MV-4-11 (cell line): ENCODE measurements at regions not wholly inside any gene's neighbourhood (a gene's known extent, or its start where the extent isn't known, plus 50 kb on each side); places are given as distances from the start of the nearest gene placed in this dataset.

Source experiments
- DNase-seq: peaks from one replicate; lab custom pipeline; 2025; lab: John Stamatoyannopoulos, UW

DNA sequence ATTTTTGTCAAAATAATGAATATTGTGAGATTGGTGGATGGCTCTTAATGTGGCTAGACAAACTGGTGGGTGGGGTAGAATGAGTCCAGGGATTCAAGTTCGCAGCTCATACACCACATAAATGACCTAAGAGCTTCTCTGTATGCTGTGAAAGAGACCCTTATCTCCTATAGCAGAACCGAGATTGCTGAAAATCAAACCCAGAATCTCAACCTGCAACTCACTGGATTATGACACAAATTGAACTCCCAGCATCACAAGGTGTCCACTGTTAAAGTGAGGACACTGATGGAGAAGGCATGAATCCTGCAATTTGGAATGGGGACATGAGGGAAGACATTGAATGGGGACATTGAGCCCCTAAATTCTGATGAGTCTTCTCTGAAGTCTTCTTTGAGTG, 51.3 kb upstream of the CNKSR3 start:
- DNase-seq, result no peak

DNA sequence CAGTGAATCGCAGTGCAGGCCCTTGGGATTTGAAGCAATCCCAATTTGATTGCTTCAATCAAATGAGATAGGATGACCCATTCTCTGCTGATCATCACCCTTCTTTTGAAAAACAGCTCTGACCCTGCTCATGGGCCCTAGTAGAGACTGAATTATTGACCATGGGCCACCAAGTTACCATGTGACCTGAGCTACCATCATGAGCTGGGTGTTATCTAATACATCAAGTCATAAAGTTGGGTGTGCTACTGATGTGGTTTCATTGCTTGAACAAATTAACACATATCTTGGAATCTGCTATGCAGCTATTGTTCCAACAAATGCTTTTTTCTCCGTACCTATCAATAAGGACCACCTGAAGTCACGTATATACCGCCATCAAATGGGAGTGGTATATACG, 54.8 kb upstream of the CNKSR3 start:
- no peak for DNase-seq

DNA sequence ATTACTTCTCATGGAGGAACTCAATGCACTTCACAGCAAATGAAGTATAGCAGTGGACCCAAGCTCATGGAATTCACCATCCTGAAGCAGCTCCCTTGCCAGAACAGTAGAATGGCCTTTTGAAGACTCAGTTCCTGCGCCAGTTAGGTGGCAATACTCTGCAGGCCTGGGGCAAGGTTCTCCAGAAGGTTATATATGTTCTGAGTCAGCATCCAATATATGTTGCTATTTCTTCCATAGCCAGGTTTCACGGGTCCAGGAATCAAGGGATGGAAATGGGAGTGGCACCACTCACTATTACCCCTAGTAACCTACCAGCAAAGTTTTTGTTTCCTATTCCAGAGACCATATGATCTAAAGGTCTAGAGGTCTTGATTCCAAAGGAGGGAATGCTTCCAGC, 56.4 kb upstream of the CNKSR3 start:
- no peak for DNase-seq

DNA sequence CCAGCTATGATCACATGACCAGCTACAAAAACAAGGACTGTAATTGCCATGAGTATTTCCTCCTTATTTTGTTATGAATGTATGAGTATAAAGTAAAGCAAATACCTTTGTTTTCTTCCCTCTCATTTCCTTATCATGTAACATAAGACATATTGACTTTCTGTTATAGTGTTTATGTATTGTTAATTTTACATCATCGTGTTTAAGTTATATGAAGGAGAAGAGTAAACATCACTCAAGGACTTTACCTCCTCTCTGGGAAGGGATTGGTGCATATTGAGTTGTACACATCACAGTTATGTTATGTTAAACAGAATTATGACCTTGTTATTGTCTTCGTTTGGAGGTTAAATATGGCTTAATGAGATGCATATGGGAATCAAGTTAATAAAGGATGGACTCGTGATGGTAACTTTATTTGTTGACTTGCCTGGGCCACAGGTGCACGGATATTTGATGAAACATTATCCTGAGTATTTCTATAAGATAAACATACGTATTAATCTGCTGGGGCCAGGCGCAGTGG, 57.3 kb upstream of the CNKSR3 start:
- DNase-seq, result no peak

DNA sequence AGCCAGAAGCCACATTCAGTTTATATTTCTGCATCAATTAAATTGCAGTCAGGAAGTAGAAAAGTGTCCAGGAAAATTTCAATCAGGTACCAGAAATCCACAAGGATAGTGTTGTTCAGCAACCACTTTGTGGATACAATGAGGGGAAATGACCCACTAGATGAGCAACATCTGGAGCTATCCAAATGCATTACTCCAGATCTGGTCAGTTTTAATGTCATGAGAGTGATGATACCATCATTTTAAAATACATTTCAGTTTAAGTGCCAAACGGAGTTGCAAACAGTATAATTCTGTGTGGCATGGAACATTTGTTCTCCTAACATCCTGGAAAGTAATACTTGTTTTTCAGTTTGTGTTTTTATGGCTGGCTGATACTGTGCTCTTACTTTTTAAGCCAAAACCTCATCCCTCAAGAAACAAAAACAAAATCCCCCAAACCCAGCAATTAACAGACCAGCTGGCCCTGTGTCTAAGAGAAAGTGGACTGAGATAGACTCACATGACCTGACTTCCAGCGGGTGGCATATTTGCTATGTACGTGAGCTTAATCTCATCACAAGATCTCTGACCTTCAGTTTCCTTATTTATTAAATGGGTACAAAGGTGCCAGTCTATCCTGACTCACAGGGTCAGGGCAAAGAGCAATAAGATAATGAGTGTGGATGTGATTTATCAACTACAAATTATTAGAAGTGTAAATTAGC, 58.8 kb upstream of the CNKSR3 start:
- no peak for DNase-seq

DNA sequence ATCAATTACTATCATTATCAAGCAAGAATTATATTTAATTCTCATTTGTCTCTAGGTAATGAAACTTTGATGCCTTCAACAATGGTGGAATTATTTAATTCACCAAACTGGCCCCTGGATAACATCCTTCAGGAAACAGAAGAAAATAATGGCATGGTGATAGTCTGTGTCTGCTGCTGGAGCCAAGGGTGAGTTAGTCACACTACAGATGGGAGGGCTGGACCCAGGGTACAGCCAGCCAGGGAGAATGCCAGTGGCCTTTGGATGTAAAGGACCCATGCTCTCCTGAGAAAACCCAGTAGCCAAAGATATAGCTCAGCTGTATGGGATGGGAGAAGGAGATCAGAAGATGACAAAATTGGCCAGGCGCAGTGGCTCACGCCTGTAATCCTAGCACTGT, 60.0 kb upstream of the CNKSR3 start:
- DNase-seq, result no peak

DNA sequence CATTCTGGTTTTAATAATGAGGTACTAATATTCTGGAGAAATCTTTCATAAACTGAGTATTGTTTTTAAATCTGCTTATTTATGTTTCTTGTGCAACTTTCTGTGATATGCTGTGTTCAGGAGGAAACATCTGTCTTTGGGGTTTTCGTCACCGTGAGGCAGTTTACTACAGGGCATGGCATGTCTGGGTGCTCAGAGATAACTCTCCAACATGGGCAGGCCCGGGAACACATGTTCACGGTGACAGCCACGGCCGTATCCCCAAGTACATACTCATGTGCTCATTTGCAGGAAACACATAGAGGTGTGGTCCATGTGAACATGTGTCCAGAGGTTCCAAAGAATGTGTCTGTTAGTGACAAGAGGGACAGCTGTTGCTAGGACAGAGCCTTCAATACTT, 62.1 kb upstream of the CNKSR3 start:
- DNase-seq, result no peak

DNA sequence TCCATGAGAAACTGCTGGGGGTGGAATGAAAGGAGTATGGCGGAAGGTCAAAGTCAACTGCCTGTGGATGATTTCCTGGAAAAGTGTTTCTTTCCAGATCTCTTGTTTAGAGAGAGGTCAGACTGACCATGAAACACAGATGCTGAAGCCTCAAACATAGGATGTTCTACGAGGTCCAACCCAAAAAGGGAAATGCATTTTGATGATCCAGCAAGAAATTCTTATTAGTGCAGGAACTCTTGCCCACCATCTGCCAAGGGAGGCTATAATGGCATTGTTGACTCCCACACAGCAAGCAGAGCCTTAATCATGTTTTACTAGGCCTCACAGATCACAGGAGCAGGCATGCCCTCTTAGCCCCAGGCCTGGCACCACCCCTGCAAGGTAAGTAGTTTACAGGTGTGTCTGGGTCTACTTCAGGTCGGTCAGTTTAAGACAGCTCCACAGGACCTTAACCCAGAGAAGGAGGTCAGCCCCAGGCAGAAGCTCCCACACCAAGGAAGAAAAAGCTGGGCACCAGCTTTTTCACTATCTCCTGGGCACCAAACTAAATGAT, 67.6 kb upstream of the CNKSR3 start:
- DNase-seq, result no peak

DNA sequence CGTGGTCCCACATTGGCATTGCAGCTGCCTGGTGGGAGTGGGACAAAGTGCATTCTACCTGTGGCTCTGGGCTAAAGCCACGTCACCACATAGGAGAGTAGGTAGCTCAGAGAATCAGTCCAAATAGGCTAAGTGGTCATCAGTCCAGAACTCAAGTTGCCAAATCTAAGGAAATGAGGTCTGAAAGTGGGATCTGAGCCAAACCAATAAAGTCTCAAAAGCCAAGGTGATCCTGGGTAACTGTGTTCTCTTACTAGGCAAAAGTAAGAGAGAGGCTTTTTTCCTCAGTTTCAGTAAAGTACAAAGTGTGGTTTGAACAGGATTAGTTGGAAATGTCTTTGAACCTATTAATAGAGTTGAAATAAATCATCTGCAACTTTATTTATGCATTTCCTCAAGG, 68.6 kb upstream of the CNKSR3 start:
- no peak for DNase-seq

DNA sequence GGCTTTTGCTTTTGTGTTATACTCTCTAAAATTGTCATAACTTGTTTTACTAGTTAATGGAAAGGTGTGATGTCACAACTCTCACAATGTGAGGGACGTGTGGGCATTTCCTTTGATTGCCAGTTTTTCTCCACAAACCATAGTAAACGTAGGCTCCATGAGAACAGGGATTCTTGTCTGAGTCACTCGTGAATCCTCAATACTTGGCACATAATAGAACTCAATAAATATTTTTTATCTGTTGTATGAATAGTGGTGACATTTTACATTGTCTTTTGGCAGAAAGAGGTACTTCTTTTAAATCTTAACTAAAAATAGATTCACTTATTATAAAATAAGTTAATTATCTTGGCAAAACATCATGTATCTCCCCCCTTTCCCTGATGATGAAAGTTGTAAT, 69.0 kb upstream of the CNKSR3 start:
- DNase-seq, result no peak

DNA sequence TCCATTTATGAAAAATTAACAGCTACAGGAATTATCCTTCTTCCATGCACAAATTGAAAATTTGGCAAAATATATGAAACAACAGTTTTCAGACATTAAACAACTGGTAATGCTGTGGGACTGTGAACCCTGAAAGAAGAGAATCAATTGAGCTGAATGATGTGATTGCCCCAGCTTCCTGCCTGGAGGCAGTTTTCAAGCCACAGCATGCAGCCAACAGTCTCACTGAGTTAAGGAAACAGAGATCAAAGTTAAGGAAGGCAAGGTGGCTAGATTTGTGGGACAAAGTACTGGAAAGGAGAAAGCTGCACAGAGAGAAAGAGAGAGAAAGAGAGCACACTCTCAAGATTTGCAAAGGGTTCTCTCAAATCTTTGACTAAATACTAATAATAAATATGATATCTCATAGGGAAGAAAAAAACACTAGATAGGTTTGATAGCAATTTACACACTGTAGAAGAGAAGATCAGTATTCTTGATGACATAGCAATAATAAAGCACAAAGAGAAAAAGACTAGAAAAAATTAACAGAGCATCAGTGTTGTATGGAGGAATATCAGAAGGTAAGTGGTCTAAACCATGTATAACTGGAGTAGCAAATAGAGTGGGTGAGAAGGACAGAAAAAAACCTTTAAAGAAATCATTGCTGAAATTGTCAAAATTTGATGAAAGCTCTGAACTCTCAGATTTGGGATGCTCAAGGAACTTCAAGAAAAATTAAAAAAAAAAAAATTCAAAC, 70.1 kb upstream of the CNKSR3 start:
- no peak for DNase-seq

DNA sequence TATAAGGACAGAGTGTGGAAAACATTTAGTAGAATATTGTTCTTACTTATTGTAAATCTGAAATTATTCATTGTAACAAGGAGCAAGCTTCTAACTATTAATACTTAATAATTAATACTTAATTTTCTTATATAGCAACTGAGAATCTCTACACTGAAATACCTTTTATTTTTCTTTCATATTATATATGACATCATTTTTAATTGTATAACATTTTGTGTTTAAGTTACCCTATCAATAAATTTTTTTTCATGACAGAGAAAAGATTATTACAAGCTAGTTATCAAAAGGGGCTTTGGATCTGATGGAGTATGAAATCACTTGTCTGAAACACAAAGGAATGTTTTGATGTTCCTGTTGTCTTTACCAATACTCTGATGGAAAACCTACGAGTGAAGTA, 72.2 kb upstream of the CNKSR3 start:
- DNase-seq, result no peak

DNA sequence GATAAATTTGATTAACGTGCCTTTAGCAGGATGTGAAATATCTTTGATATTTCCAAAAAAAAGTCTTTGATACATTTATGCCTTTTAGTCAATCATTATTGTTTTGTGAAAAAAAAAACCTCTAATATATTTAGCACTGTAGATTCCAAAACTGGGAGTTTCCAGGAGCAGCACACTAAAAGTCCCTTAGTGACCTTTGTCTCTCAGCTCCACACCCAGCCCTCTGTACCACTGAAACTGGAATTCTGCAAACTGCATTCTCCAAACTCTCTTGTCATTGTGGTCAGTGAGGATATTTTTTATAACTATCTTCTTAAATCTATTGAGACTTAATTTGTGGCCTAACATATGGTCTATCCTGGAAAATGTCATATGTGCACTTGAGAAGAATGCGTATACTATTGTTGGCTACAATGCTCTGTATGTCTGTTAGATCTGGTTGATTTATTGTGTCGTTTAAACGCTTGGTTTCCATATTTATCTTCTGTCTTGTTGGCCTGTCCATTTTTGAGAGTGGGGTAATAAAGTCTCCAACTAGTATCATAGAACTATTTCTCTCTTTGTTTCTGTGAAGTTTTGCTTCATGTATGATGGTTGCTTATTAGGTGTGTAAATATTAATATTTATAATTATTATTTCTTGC, 73.2 kb upstream of the CNKSR3 start:
- DNase-seq, result no peak

DNA sequence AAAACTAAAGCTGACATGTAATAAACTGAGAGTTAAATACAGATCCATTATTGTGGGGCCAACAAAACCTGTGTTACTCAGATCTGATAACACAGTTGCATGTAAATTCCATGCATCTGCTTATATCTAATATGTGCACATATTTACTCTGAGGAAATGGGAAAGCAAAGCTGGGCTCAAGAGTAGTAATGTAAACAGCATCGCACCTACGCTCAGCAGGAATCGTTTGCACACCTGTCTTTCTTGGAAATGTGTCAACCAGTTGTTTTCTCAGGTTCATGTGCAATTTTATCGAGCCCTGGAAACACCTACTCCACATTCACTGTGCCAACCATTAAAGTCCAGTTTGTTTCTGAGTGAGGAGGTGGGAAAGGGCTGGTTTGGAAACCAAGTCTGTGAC, 80.3 kb upstream of the CNKSR3 start:
- no peak for DNase-seq

DNA sequence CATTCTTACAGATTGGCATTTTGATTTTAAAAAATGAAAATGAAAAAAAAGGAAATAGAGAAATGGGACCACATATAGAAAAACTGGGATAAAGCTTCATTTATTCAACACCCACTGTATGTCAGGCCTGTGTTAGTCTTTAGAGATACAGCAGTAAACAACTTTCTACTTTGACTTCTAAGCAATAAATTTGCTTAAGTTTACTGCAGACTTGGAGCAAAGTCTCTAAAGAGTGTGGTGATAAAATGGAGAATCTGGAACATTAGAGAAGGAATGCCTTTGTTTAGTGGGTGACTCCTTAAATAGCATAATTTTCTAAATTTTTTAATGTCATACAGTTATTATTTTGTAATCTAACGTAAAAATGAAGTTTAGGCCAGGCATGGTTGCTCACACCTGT, 80.7 kb upstream of the CNKSR3 start:
- DNase-seq, result no peak

DNA sequence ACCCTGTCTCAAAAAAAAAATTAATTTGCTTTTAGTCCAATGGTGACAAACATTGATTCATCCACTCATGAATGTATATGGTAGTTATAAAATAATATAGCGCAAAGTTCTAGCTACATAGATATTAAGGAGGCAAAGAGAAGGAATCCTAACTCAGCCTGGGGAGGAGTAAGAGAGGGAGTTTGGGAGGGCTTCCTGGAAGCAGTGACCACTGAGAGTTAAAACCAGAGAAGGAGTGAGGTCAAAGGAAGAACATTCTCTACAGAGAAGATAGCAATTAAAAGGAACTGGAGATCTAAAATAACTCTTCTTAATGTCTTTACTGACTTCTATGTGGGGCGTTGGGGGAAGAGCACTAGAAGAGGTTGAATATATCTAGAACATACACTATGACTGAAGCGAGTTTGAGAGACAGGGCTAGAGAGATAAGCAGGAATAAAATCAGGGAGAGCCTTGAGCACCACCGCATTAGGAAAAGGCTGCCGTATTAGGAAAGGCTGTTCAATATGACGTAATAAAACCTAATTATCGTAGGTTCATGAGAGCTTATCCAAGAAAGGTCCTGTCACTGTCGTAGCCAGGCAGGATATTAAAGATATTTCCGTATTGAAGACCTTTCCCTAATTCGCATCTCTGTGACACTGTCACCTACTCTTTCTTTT, 81.8 kb upstream of the CNKSR3 start:
- no peak for DNase-seq

DNA sequence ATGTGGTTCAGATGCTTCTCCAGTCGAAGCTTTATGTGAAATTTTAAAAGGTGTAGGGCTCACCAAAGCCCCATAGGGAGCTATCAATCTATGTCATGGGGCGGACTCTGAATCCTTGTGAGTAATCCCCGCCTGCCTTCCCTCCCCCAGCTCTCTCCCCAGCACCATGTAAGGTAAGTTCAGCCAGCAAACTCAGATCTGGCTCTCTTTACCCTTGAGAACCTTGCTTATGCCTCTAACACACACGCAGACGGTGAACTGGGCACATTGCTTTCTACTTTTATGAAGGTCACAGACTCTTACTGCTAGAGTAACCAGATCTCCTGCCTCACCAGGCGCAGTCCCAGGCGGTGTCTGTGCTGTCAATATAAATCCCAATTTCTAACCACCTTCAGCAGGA, 82.6 kb upstream of the CNKSR3 start:
- no peak for DNase-seq

DNA sequence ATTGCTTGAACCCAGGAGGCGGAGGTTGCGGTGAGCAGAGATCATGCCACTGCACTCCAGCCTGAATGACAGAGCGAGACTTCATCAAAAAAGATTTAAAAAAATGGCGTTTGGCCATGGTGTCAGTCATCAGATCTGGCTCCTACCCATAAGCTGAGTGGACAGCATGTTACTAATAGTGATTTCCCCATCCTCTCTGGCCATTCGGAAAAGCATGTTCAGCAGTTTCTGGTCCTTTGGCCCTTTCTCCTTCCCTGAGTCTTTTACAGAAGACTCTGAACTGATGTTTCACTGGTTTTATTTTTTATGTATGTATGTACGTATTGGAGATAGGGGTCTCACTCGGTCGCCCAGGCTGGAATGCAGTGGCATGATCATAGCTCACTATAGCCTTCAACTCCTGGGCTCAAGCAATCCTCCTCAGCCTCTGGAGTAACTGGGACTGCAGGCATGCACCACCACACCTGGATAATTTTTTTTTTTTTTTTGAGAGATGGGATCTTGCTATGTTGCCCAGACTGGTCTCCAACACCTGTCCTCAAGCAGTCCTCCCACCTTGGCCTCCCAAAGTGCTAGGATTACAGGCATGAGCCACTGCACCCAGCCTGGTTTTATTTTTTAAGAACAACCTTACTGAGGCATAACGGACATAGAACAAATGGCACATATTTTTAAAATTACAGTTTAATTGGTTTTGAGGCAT, 84.2 kb upstream of the CNKSR3 start:
- DNase-seq, result no peak

DNA sequence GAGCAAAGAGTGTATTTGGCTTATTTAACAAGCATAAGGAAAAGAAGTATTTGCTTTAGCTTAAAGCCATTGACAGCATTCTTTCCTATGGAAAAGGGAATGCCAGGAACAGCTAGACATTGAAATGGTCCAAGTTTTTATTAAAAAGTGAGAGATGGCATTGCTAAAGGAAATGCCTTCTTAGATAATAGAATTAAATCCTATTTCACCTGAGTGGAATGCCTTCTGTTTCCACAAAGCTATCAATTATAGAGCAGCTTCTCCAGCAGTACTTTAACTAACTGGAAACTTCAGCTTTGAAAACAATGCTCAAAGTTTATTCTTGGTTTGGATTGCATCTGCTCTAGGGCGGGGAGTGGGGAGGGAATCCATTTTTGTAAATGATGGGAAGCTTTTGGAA, 85.1 kb upstream of the CNKSR3 start:
- DNase-seq, result no peak

DNA sequence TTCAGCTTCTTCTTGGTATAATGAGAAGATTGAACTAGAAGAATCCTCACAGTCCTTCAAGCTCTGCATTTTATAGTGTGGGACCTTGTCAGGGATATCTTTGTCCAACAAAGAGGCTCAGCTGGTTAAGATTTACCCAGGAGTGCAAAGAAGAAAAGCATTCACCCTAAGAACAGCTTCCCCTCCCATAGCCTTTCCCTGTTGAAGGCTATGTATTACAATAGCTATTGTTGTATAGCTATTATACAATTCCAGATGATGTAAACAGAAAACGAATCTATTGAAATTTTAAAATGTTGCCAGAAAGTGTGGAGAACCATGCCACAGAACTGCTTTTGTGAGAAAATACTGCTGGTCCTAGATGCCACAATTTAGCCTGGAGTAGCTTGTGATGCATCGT, 85.5 kb upstream of the CNKSR3 start:
- DNase-seq, result no peak

DNA sequence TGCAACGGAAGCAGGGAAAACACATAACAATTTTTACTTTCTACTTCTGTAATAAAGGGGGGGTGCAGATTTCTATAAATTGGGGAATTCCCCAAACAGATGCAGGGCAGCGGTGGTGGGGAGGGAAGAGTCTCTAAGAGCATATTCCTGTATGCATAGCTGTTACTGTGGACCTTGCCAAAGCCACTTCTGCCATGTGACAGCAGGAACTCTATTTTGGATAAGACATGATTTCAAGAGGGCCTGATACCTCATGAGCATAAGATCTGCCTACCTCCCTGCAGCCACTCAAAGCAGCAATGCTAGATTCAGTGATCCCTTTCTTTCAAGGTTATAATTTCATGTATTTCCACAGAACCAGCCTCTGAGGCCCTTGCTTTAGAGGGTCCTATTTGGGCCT, 86.2 kb upstream of the CNKSR3 start:
- no peak for DNase-seq

DNA sequence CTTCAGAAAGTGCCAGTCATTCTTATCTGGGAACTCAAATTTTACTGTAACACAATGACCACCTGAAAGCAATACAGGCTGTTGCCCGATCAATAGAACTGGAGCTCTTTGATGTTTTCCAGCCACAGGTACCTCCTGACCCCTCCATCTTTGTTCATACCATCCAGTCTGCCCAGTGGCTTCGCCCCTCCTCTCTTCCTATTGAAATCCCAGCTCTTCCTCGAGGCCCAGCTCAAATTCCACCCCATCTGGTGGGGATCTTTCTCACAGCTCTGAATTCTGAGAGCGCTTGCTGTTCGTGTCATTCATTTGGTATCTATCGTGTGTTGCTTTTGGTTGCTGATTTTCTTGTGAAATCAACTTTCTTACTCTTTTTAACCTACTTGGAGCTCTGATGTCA, 87.9 kb upstream of the CNKSR3 start:
- no peak for DNase-seq
